LoVo (cell line): ENCODE measurements at regions not wholly inside any gene's neighbourhood (a gene's known extent, or its start where the extent isn't known, plus 50 kb on each side); places are given as distances from the start of the nearest gene placed in this dataset.
"Not testable (repeated sequence)": the region's sequence is repeated elsewhere in the genome, so short reads cannot be mapped to it uniquely, and the experiment has no call there.

Experiments
- DNase-seq: peaks from one replicate; pipeline ENCODE4 v3.0.0-alpha.2; 2016; ENCODE audit warnings: low spot score

DNA sequence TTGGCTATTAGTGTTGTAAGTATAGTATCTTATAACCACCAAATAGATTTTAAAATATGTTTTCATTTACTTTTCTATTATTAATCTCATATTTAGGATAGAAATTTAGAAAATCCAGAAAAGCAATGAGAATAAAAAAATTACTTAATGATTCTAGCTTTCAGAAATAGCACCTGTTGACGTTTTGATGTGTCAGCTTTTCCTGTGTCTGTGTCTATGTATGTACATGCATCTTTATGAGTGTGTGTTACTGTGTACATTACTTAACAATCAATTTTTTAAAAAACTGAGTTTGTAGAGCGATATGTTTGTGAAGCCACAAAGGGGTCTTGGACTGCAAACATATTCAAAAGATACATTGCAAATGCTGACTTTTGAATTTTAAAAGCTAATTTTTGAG is 526.9 kb downstream of the BCKDHB start:
- no peak for DNase-seq

DNA sequence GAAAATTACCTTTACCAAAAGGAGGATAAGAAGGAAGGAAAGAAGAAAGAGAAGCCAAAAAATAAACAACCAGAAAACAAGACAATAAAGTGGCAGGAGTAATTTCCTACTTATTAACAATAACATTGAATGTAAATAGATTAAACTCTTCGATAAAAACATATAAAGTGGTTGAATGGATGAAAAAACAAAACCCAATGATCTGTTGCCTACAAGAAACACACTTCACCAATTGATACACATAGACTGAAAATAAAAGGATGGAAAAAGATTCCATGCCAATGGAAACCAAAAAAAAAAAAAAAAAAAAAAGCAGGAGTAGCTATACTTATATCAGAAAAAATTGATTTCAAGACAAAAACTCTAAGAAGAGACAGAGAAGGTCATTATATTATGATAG is 518.9 kb downstream of the BCKDHB start:
- no peak for DNase-seq

DNA sequence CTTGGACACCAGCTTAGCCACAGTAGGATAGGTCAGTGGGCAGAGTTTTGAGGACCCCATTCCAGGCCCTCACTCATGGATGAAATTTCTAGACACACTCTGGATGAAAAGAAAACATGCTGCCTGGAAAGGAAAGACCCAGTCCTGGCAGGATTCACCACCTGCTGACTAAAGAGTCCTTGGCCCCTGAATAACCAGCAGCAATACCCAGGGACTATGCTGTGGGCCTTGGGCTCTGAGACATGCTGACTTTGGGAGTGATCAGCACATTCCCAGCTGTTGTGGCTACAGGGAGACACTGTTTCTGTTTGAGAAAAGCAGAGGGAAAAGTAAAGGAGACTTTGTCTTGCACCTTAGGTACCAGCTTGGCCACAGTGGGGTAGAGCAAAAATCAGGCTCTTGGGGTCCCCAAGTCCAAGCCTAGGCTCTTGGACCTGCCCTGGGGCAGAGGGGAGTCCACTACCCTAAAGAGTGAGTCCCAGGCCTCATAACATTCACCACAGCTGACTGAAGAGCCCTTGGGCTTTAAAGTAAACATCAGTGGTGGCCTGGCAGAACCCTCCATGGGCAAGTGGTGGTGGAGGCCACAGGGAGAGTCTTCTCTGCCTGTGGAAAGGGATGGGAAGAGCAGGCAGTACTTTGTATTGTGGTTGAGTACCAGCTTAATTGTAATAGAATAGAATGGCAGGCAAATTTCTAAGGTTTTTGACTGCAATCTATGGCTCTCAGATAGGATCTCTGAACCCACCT is 516.8 kb downstream of the BCKDHB start:
- DNase-seq = no peak

DNA sequence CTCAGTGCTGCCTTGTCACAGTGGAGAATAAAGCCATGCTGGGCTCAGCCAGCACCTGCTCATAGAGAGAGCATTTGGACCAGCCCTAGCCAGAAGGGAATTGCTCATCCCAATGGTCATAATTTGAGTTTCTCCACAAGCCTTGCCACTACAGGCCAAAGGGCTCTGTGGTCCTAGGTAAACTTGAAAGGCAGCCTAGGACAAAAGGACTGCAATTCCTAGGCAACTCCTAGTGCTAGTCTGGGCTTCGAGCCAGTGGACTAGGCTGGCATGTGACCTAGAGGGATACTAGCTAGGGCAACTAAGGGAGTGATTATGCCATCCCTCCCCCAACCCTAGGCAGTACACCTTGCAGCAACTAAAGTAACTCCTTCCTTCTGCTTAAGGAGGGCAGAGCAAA is 516.2 kb downstream of the BCKDHB start:
- DNase-seq = no peak

DNA sequence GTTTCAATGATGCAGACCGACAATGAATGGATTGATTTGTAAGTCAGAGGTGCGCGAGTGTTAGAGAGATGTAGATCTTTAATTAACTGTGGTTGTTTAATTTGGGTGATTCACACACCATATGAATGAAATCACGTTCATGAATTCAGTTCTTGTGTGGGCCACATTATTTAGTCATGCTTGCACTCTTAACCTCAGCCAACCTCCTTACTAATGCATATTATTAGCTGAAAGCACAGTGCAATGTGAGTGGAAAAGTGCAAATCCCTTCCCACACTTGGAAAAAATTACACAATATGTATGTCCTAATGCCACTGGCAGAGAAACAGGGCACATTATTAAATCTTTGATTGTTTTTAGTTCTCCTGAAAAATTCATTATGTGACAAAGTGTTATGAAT is 512.5 kb downstream of the BCKDHB start:
- no peak for DNase-seq

DNA sequence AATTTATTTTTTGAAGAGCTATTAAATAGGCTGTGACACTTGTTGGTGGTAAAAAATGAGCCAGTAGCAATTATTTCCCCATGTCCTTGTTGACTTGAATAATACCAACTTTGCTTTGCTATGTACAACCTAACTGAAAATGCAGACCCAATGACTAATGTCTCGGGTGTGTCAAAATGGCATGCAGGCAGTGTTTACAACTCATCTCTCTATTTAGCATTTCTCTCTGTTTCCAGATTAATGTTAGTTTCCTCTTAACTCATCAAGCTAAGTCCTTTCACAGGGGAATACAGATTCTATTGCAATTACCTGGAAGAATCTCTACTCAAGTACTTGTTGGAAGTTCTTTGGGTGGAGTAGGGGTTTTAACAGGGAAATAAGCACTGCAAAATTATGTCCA is 504.4 kb downstream of the BCKDHB start:
- peak; percentile 44 for DNase-seq

DNA sequence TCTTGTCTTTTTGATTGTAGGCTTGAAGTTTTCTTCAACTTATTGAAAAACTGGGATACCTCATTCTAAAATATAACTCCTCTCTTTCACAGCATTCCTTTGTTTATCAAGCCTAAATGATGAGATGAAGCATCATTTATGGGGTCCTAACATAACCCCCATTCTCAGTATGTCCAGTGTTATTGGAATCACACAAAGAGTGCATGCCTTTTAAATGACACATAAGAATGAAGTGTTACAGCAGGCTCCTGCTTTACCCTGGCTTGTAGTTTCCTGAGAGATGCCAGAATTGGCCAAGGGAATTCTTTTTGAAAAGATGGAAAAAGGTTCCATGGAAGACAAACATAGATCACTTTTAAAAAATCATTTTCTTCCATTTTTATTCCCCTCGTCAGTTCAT is 502.4 kb downstream of the BCKDHB start:
- DNase-seq = no peak

DNA sequence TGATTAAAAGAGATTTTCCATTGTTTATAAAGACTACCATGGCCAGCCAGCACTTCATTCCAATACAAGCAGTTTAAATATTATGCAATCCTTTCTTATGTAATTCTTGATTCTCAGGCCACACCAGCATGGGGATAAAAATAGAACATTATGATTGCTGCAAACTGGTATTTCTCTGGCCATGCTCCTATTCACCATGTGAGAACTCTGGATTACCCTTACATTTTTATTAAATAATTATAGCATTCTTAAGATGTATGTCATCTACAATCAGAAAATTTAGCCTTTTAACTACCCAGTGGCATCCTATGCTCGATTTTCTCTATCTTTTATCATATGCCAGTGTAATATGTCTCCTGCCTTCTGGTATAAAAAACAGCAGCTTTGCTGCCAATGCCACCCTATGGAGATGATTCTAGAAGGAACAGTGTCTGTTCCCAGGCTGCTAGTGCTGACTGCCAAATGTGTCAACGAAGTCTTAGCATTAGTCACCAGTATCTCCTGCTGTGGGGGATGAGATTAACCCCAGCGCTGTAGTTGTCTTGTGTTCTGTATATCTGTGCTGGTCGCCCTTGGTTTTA is 501.4 kb downstream of the BCKDHB start:
- DNase-seq = peak; percentile 15

DNA sequence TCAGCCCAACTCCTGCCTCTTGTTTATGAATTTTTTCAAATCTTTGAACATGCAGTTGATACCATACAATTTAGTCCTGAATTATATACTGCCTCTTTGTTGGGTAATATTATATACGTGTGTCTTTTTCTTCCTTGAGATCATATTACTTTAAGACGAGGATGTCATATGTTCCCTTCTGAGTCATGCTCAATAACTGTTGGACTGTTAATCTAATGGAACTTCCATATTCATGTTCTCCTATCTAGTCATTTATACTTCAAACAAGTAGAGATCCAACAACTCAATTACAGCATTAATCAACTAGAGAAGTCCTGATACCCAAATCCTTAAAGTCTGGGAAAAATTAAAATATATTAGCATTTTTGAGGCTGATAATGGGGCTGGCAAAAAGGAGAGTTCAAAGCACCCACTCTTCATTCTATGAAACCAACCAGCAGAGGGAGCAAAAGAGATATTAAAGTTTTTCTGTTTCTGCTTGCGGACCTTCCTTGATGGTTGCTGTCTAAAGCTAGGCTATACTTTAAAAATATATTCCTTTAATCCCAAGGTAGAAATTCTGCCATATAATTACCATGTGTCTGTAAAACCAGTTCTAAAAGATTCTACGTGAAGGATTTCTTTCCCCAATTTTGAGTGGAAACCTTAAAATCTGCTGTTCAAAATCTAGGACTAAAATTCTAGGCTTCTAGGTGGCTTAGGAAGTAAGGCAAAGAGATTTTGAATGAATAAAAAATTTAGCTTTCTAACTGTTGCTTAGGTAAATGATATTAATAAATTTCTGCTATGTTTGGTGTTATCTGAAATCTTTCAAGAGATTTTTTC is 498.9 kb downstream of the BCKDHB start:
- DNase-seq = peak; percentile 10

DNA sequence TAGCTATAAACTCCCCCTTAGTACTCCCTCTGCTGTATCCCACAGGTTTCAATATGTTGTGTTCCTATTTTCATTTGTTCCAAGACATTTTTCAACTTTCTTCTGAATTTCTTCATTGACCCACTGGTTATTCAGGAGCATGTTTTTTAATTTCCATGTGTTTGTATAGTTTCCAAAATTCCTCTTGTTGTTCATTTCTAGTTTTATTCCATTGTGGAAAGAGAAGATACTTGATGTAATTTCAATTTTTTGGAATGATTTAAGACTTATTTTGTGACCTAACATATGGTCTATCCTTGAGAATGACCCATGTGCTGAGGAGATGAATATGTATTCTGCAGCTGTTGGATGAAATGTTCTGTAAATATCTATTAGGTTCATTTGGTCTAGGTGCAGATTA is 497.2 kb downstream of the BCKDHB start:
- DNase-seq = no peak

DNA sequence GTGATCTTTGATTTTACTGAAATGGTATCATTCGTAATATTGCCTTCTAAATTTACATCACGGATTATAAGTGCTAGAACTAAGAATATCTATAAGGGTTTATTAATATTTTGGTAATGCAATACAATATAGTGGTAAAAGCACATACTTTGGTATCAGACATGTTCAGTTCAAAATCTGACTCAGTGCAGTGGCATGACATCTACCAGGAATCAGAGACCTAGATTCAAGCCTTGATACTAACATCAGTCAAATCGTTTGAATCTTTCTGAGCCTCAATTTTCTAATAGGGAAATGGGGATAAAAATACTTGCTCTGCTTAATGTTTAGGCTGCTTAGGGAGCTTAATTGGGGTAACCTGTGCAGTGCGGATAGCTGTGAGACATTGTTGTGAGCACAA is 488.0 kb downstream of the BCKDHB start:
- no peak for DNase-seq

DNA sequence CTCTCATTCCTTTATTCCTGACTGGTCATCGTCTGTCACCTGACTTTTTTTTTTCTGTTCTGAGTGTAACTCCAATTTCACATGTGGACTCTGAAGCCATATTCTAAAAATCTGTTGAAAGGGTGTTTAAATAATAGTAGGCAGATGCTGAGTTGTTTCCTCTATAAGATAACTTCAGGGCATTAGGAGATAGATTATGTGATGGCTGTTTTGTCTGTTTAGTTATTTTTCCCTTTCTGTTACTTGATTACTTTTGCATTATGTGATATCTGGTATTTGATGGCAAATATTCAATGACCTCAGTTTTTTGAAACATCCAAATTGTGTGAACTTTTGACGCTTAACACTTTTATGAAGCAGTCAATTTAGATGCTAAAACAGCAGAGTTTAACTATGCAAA is 486.0 kb downstream of the BCKDHB start:
- no peak for DNase-seq

DNA sequence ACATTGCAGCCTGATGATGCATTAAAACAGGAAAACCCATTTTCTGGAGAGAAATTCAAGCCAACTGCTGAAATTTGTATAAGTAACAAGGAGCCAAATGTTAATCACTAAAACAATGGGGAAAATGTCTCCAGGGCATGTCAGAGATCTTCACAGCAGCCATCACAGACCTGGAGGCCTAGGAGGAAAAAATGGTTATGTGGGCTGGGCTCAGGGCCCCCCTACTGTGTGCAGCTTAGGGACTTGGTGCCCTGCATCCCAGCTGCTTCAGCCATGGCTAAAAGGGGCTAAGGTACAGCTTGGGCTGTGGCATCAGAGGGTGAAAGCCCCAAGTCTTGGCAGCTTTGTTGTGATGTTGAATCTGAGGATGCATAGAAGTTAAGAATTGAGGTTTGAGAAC is 479.8 kb downstream of the BCKDHB start:
- DNase-seq = no peak

DNA sequence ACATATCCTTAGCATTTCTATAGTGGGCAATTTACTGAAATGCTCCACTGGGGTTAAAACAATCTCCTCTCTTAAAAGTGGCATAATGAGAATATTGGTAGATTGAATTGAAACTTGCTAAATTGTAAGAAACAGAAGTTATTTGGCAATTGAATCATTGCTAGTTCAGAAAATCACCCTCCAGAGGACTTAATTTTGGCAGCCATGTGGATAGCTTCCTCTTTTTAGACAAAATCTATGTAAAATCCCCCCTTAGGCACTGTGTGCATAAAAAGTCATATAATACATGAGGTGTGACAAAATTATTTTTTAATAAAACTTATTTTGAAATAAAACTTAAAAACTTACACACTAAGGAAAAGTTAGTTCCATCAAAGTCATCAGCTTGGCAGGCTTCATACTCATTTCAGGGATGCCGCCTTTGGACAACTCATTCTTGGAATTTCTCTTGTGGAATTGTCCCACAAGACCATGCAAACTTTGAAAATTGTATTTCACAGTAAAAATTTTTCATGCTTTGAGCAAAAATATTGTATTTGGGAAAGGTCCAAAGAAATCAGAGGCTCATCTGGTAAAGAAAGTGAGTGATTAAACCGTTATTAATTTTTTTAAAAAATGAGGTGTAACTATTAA is 473.0 kb downstream of the BCKDHB start:
- DNase-seq = no peak

DNA sequence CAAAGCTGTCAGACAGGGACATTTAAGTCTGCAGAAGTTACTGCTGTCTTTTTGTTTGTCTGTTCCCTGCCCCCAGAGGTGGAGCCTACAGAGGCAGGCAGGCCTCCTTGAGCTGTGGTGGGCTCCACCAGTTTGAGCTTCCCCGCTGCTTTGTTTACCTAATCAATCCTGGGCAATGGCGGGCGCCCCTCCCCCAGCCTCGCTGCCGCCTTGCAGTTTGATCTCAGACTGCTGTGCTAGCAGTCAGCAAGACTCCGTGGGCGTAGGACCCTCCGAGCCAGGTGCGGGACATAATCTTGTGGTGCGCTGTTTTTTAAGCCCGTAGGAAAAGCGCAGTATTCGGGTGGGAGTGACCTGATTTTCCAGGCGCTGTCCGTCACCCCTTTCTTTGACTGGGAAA is 466.8 kb downstream of the BCKDHB start:
- DNase-seq = not testable (repeated sequence)

DNA sequence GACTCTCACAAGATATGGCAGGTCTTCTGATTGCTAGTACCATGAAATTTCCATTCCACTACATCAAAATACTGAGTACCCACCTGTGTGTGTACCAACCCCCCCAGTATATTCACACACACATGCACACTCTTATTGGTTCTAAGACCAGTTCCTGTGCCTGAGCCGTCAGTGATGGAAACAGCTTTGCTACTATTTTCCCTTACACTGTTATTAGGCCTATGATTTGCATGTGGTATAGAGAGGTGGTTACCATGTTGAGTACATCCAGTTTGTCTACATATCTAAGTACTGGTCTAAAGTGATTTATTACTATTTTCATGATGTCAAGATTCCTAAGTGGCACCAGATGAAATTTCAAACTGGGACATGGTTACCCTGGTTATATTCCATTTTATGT is 459.9 kb downstream of the BCKDHB start:
- DNase-seq = no peak

DNA sequence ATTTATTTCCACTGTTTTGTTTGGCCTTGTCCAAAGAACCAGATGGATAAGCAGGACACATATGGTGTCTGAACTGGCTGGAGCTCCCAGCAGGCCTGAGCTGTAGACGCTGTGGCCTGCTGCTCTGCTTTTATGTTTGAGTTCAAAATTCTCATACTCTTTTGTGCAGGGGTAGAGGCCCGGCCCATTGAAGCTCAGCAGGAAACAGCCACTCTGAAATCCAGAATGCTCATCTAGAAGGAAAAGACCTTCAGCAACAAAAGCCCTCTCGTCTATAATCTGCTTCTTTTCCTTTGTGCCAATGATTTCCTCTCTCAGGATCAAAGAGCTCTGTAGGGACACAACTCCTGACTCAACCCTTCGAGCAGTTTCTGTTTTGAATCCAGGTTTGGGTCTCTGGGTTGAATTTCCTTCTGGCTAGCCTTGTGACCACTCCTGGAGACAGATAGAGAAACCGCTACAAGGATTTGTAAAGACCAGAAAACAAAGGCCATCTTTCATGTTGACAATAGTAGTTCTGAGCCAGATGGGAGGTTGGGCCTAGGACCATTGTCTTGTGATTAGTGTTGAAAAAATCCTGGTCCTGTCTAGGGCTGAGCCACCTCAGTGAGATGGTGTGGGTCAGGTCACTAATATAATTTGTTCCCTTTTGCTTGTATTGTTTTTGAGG is 446.7 kb downstream of the BCKDHB start:
- DNase-seq = no peak

DNA sequence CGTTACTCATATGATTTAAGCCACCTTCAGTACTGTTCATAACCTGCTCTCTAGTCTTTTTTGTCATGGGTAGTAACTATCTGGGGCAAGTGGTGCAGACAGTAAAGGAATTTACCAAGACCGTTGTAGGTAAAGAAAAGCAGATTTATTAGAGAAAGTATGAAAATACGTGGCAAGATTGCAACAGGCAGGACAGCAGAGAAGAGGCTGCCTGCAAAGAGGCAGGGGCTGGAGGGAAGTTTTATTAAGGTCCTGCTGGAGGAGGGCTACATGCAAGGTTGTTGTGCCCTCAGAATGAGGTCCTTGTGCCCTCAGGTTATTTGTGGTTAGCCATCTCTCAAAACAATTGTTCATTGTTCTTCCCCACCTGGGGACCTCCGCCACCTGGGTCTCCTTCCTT is 444.3 kb downstream of the BCKDHB start:
- no peak for DNase-seq

DNA sequence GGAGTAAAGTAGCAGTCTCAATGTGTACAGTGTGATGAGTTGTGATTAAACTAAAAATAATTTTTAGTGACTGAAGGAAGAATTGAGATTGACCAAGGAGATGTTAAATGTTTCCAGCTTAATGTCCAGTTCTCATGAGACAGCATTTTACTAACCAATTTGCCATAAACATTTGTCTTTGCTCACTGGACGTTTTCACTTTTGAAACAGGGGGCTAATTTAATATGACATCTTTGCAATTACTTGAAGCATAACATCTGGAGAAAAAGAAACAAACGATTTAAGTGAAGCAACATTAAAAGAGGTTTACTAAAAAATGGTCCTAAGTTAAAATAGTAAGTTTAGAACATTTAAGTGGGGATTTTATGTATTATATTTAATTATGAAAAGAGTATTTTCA is 443.8 kb downstream of the BCKDHB start:
- DNase-seq = no peak

DNA sequence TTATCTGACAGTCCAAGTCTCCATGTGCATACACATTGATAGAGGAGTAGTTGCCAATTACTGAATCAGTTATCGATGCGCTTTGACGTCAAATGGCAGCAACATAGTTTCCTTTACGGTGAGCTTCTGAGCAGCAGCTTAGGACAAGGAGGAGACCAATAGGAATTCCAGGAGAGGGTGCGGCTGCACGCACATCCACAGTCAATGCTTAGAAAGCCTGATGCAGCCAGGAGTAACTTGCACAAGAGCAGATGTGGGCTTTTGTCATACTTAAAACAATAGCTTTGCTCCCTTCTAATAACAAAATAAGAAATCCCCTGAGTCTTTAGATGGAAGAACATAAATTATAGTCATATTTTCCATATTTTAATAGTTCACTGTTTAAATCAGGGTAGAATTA is 442.1 kb downstream of the BCKDHB start:
- no peak for DNase-seq

DNA sequence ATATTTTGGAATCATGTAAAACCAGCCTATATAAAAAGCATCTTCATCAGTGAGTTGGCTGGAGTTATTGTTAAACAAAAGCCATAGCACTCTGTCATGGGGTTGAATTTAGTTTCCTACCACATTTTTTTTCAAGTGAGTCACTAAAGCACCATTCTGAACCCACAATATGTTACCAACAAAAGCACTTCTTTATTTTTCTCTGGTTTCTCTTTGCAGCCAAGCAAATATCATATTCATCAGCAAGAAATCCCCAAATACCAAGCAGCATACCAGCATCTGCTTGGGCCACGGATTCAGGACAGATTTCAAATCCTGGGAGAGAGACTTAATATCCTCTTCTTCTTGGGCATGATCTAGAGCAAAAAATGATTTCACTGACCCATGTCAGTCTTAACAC is 441.4 kb downstream of the BCKDHB start:
- DNase-seq = no peak
